H9 (cell line): ENCODE measurements at regions not wholly inside any gene's neighbourhood (a gene's known extent, or its start where the extent isn't known, plus 50 kb on each side); places are given as distances from the start of the nearest gene placed in this dataset.

ENCODE experiments used
- DNase-seq: peaks from one replicate; pipeline ENCODE4 v3.0.0-alpha.2; 2017
- H2AFZ ChIP-seq: one replicate; pipeline ENCODE4 v1.6.1; 2013; ENCODE audit warnings: mild to moderate bottlenecking, low read length, control low read depth, moderate library complexity
- H2AK5ac ChIP-seq: 2 replicates; pipeline ENCODE4 v1.6.1; 2013; ENCODE audit warnings: low read length, control low read depth, mixed read lengths; ENCODE audit not compliant: insufficient read length
- H2BK120ac ChIP-seq: one replicate; pipeline ENCODE4 v1.6.1; 2013; ENCODE audit warnings: low read depth, mild to moderate bottlenecking, low read length, control low read depth, inconsistent platforms; ENCODE audit not compliant: poor library complexity, severe bottlenecking
- H2BK12ac ChIP-seq: 2 replicates; pipeline ENCODE4 v1.6.1; 2013; ENCODE audit warnings: low read length, control low read depth, mixed read lengths, low read depth; ENCODE audit not compliant: insufficient read length
- H2BK15ac ChIP-seq: 2 replicates; pipeline ENCODE4 v1.6.1; 2013; ENCODE audit warnings: low read depth, low read length, control low read depth
- H2BK20ac ChIP-seq: one replicate; pipeline ENCODE4 v1.6.1; 2013; ENCODE audit warnings: low read depth, mild to moderate bottlenecking, low read length, control low read depth, inconsistent platforms; ENCODE audit not compliant: poor library complexity, severe bottlenecking
- H2BK5ac ChIP-seq: 2 replicates; pipeline ENCODE4 v1.6.1; 2013; ENCODE audit warnings: low read length, control low read depth, mixed read lengths; ENCODE audit not compliant: insufficient read length
- H3K14ac ChIP-seq: 2 replicates; pipeline ENCODE4 v1.6.1; 2013; ENCODE audit warnings: low read length, control low read depth; ENCODE audit not compliant: insufficient read depth
- H3K18ac ChIP-seq: 2 replicates; pipeline ENCODE4 v1.6.1; 2013; ENCODE audit warnings: low read depth, mild to moderate bottlenecking, mixed read lengths, low read length, control low read depth; ENCODE audit not compliant: insufficient read length
- H3K23ac ChIP-seq: 2 replicates; pipeline ENCODE4 v1.6.1; 2013; ENCODE audit warnings: low read length, control low read depth, mixed read lengths, low read depth; ENCODE audit not compliant: insufficient read length
- H3K23me2 ChIP-seq: 2 replicates; pipeline ENCODE4 v1.6.1; 2013; ENCODE audit warnings: low read depth, mild to moderate bottlenecking, mixed read lengths, low read length, control low read depth; ENCODE audit not compliant: insufficient read length, poor library complexity, severe bottlenecking
- H3K27ac ChIP-seq: 2 replicates; pipeline ENCODE4 v1.5.1; 2013; ENCODE audit warnings: low read length, control low read depth, mixed read lengths, low read depth; ENCODE audit not compliant: insufficient read length
- H3K27me3 ChIP-seq: 2 replicates; pipeline ENCODE4 v1.6.1; 2013; ENCODE audit warnings: low read length, control low read depth, inconsistent platforms; ENCODE audit not compliant: insufficient read depth
- H3K4ac ChIP-seq: 2 replicates; pipeline ENCODE4 v1.6.1; 2013; ENCODE audit warnings: low read depth, mild to moderate bottlenecking, control low read depth, inconsistent platforms, low read length, moderate library complexity
- H3K4me1 ChIP-seq: 2 replicates; pipeline ENCODE4 v1.6.1; 2013; ENCODE audit warnings: low read length, control low read depth, inconsistent platforms; ENCODE audit not compliant: insufficient read depth
- H3K4me2 ChIP-seq: 2 replicates; pipeline ENCODE4 v1.6.1; 2013; ENCODE audit warnings: low read length, control low read depth, mixed read lengths; ENCODE audit not compliant: insufficient read length, insufficient read depth
- H3K56ac ChIP-seq: 2 replicates; pipeline ENCODE4 v1.6.1; 2013; ENCODE audit warnings: low read depth, mild to moderate bottlenecking, mixed read lengths, low read length, control low read depth; ENCODE audit not compliant: insufficient read length
- H3K79me1 ChIP-seq: 2 replicates; pipeline ENCODE4 v1.6.1; 2013; ENCODE audit warnings: low read depth, mild to moderate bottlenecking, moderate library complexity, low read length, control low read depth, inconsistent platforms; ENCODE audit not compliant: insufficient read depth, poor library complexity, severe bottlenecking
- H3K79me2 ChIP-seq: 2 replicates; pipeline ENCODE4 v1.6.1; 2013; ENCODE audit warnings: low read length, control low read depth, inconsistent platforms; ENCODE audit not compliant: insufficient read depth
- H3K9ac ChIP-seq: 2 replicates; pipeline ENCODE4 v1.6.1; 2013; ENCODE audit warnings: low read length, control low read depth, mixed read lengths; ENCODE audit not compliant: insufficient read length; ENCODE audit errors: extremely low read depth
- H3K9me3 ChIP-seq: one replicate; pipeline ENCODE4 v1.6.1; 2013; ENCODE audit warnings: low read depth, low read length, inconsistent platforms; ENCODE audit not compliant: control insufficient read depth
- H3T11ph ChIP-seq: one replicate; pipeline ENCODE4 v1.6.1; 2013; ENCODE audit warnings: mild to moderate bottlenecking, low read length, control low read depth, inconsistent platforms
- H4K20me1 ChIP-seq: one replicate; pipeline ENCODE4 v1.6.1; 2013; ENCODE audit not compliant: control insufficient read depth, insufficient read length, insufficient read depth
- H4K5ac ChIP-seq: 2 replicates; pipeline ENCODE4 v1.6.1; 2013; ENCODE audit warnings: low read depth, mild to moderate bottlenecking, mixed read lengths, low read length, control low read depth; ENCODE audit not compliant: insufficient read length
- H4K8ac ChIP-seq: replicated peaks from 2 replicates; pipeline ENCODE4 v1.6.1; 2013; ENCODE audit warnings: low read length, control low read depth, mixed read lengths, low read depth; ENCODE audit not compliant: insufficient read length
- H4K91ac ChIP-seq: 2 replicates; pipeline ENCODE4 v1.6.1; 2013; ENCODE audit warnings: low read depth, mild to moderate bottlenecking, moderate library complexity, mixed read lengths, low read length, control low read depth; ENCODE audit not compliant: insufficient read length
- H3K27ac Mint-ChIP-seq, 3 experiments: 2 replicates in 2 of 3; 3 replicates in 1 of 3; pipeline ENCODE4 v1.8.0; 2020 to 2021; ENCODE audit warnings: mixed read lengths in 3 of 3, mild to moderate bottlenecking in 1 of 3, moderate library complexity in 1 of 3
- H3K27me3 Mint-ChIP-seq: 2 replicates; pipeline ENCODE4 v1.8.0; 2021; ENCODE audit warnings: low read depth, mild to moderate bottlenecking, moderate library complexity, mixed read lengths
- H3K36me3 Mint-ChIP-seq, 3 experiments: 2 replicates in 2 of 3; 3 replicates in 1 of 3; pipeline ENCODE4 v1.8.0; 2020 to 2021; ENCODE audit warnings: low read depth in 3 of 3, mixed read lengths in 3 of 3; ENCODE audit not compliant: insufficient read depth in 1 of 3
- H3K4me1 Mint-ChIP-seq, 2 experiments: 2 replicates each; pipeline ENCODE4 v1.8.0; 2020; ENCODE audit warnings: mixed read lengths in 2 of 2
- H3K4me3 Mint-ChIP-seq, 2 experiments: 2 replicates in 1 of 2; 3 replicates in 1 of 2; pipeline ENCODE4 v1.8.0; 2020 to 2021; ENCODE audit warnings: mild to moderate bottlenecking in 2 of 2, mixed read lengths in 2 of 2, moderate library complexity in 1 of 2
- H3K9me3 Mint-ChIP-seq, 2 experiments: 2 replicates in 1 of 2; 3 replicates in 1 of 2; pipeline ENCODE4 v1.8.0; 2020; ENCODE audit warnings: mild to moderate bottlenecking in 2 of 2, mixed read lengths in 2 of 2, moderate library complexity in 1 of 2
- WGBS: extraction: QIAGEN DNeasy Blood & Tissue Kit; methylation state at CpG from one replicate; pipeline ENCODE4 v1.1.7; 2013; ENCODE audit warnings: missing lambda C conversion rate, low lambda C conversion rate, mixed read lengths; ENCODE audit not compliant: insufficient read length; ENCODE audit errors: extremely low coverage; 5-methylcytosine and 5-hydroxymethylcytosine counted together
- TF ChIP-seq, protein P1 (sequence below): fragments of 200-600 bp; sonication (generic); conservative IDR thresholded peaks from 3 replicates; pipeline ENCODE4 v1.8.0; 2021; ENCODE audit warnings: antibody characterized with exemption, mild to moderate bottlenecking

DNA sequence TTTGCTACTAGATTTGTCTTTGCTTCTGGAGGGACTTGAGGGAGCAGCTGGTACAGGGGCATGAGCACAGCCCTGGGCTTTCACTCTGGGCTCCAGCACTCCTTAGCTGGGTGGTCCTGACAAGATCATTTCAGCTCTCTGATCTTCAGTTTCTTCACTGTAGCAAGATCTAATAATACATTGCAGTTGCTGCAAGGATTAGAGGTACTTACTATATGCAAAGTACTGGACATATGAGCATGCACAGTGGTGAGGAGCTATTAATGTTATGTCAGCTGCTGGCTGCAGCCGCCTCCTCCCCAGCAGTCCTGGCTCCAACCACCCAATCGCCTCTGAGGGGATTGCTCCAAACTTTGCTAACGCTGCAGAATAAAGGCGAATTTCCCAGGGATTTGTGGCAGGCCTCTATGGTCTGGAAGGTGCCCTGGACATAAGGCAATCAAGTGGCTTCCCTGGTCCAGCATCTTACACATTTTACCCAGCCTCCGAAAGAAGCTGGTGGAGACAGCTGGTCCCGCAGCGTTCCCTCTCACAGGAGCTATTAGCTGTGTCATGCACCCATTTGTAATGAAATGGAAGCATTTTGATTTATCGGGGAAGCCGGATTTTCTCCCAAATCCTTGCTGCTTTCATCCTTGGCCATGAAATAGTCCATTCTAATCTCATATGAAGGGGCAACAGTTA is 96.7 kb downstream of the RHOB start:
- no peak for DNase-seq
- Histone ChIP-seq H3K9me3 (no peaks in the 10 kb centered on the region), H2BK12ac (no peak overlapping the region), H2AFZ (no peak overlapping the region), H3K27ac (no peak overlapping the region), H2BK15ac (no peak overlapping the region), H3K4me1 (no peaks in the 10 kb centered on the region), H2BK20ac (no peak overlapping the region), H3K9ac (no peak overlapping the region), H2BK5ac (no peak overlapping the region), H4K20me1 (no peaks in the 10 kb centered on the region), H3K27me3 (no peaks in the 10 kb centered on the region), H3K56ac (no peak overlapping the region), H3T11ph (no peak overlapping the region), H2AK5ac (no peak overlapping the region), H4K5ac (no peak overlapping the region), H4K91ac (no peak overlapping the region), H3K4me2 (no peak overlapping the region), H3K23ac (no peak overlapping the region), H2BK120ac (no peak overlapping the region), H3K4ac (no peak overlapping the region), H3K18ac (no peak overlapping the region), H3K14ac (no peak overlapping the region), H3K23me2 (no peaks in the 10 kb centered on the region), H3K79me2 (no peaks in the 10 kb centered on the region), H3K79me1 (no peaks in the 10 kb centered on the region), H4K8ac (no peak overlapping the region)
- TF ChIP-seq, protein P1, sequence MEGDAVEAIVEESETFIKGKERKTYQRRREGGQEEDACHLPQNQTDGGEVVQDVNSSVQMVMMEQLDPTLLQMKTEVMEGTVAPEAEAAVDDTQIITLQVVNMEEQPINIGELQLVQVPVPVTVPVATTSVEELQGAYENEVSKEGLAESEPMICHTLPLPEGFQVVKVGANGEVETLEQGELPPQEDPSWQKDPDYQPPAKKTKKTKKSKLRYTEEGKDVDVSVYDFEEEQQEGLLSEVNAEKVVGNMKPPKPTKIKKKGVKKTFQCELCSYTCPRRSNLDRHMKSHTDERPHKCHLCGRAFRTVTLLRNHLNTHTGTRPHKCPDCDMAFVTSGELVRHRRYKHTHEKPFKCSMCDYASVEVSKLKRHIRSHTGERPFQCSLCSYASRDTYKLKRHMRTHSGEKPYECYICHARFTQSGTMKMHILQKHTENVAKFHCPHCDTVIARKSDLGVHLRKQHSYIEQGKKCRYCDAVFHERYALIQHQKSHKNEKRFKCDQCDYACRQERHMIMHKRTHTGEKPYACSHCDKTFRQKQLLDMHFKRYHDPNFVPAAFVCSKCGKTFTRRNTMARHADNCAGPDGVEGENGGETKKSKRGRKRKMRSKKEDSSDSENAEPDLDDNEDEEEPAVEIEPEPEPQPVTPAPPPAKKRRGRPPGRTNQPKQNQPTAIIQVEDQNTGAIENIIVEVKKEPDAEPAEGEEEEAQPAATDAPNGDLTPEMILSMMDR, result no peak
- no peak overlapping the region for H3K27ac Mint-ChIP-seq
- H3K27me3 Mint-ChIP-seq, result peaks cover 23% of the 10 kb centered on the region
- H3K9me3 Mint-ChIP-seq, result peaks cover 3 to 7% of the 10 kb centered on the region in 2 experiments; a peak in 3 of 5 replicates
- H3K4me1 Mint-ChIP-seq, result peaks cover 26 to 33% of the 10 kb centered on the region in 2 experiments
- no peak overlapping the region for H3K4me3 Mint-ChIP-seq
- peaks cover 0 to 3% (median 2%) of the 10 kb centered on the region in 3 experiments; a peak in 3 of 7 replicates for H3K36me3 Mint-ChIP-seq
- no CpG with 5 or more reads among the region's 9 CpGs for WGBS
